ENCODE measurements at regions not wholly inside any gene's neighbourhood (a gene's known extent, or its start where the extent isn't known, plus 50 kb on each side); places are given as distances from the start of the nearest gene placed in this dataset.

- H3K4me3 ChIP-seq (ENCODE audit: low read depth, low read length), result no peak overlapping the region
- TF ChIP-seq CTCF (IDR thresholded peaks at IDR 0.05; ENCODE audit: insufficient read depth, low read depth, low read length, missing control alignments), result no peak
- no peak for DNase-seq (ENCODE audit: low read depth)
These were observed 55.3 kb upstream of the SLC30A5 start for GRCh38 chr5:69038539-69038938.

GRCh38 chr5:69039829-69040228, 54.0 kb upstream of the SLC30A5 start:
- no peak overlapping the region for H3K4me3 ChIP-seq (ENCODE audit: low read depth, low read length)
- no peak for TF ChIP-seq CTCF (IDR thresholded peaks at IDR 0.05; ENCODE audit: insufficient read depth, low read depth, low read length, missing control alignments)

GRCh38 chr5:69042500-69042899, 51.3 kb upstream of the SLC30A5 start:
- no peak for TF ChIP-seq CTCF (IDR thresholded peaks at IDR 0.05; ENCODE audit: insufficient read depth, low read depth, low read length, missing control alignments)
- no peak for DNase-seq (ENCODE audit: low read depth)
- no peak overlapping the region for H3K4me3 ChIP-seq (ENCODE audit: low read depth, low read length)

More at GRCh38 chr5:69039829-69040228, 54.0 kb upstream of the SLC30A5 start:
- DNase-seq (ENCODE audit: low read depth), result no peak

- DNase-seq (ENCODE audit: low read depth), result peak; percentile 96
- peak; percentile 63 for TF ChIP-seq CTCF (IDR thresholded peaks at IDR 0.05; ENCODE audit: insufficient read depth, low read depth, low read length, missing control alignments)
- peak overlapping the region; percentile 52 for H3K4me3 ChIP-seq (ENCODE audit: low read depth, low read length)
These were observed 50.7 kb upstream of the SLC30A5 start for GRCh38 chr5:69042915-69043654.

- no peak for TF ChIP-seq CTCF (IDR thresholded peaks at IDR 0.05; ENCODE audit: insufficient read depth, low read depth, low read length, missing control alignments)
- H3K4me3 ChIP-seq (ENCODE audit: low read depth, low read length), result no peak overlapping the region
- DNase-seq (ENCODE audit: low read depth), result no peak
These were observed 50.2 kb upstream of the SLC30A5 start for GRCh38 chr5:69043655-69043996.
